ENCODE measurements at regions not wholly inside any gene's neighbourhood (a gene's known extent, or its start where the extent isn't known, plus 50 kb on each side); places are given as distances from the start of the nearest gene placed in this dataset.

- no peak overlapping the region for H3K4me3 ChIP-seq (ENCODE audit: low read length in 2 of 2)
- no peak for DNase-seq (ENCODE audit: low read depth in 6 of 9, low spot score in 9 of 9)
- H3K27ac ChIP-seq (ENCODE audit: low read depth in 1 of 2, low read length in 1 of 2), result no peak overlapping the region
- H3K4me1 ChIP-seq (ENCODE audit: control insufficient read depth in 2 of 2, insufficient read depth in 2 of 2, low read length in 2 of 2), result no peaks in the 10 kb centered on the region
- no peaks in the 10 kb centered on the region for H3K9me3 ChIP-seq (ENCODE audit: control insufficient read depth in 2 of 2, insufficient read depth in 1 of 2, low read length in 1 of 2)
- no peaks in the 10 kb centered on the region for H3K36me3 ChIP-seq (ENCODE audit: control insufficient read depth in 2 of 2, insufficient read depth in 2 of 2, low read length in 1 of 2)
- H3K27me3 ChIP-seq (ENCODE audit: control insufficient read depth in 2 of 2, insufficient read depth in 1 of 2, low read length in 1 of 2), result no peaks in the 10 kb centered on the region
These were observed 950.8 kb upstream of the SOX9 start for GRCh38 chr17:71170070-71170469.

GRCh38 chr17:71171270-71171669 lies 949.5 kb upstream of the SOX9 start:
- 84% methylated on average over 2 of the region's 2 CpGs for WGBS
- no peaks in the 10 kb centered on the region for H3K4me1 ChIP-seq (ENCODE audit: control insufficient read depth in 2 of 2, insufficient read depth in 2 of 2, low read length in 2 of 2)

GRCh38 chr17:71173991-71174390 lies 946.8 kb upstream of the SOX9 start:
- Histone ChIP-seq H3K27ac (ENCODE audit: low read depth in 1 of 2, low read length in 1 of 2) (no peak overlapping the region), H3K27me3 (ENCODE audit: control insufficient read depth in 2 of 2, insufficient read depth in 1 of 2, low read length in 1 of 2) (no peaks in the 10 kb centered on the region), H3K4me3 (ENCODE audit: low read length in 2 of 2) (no peak overlapping the region), H3K36me3 (ENCODE audit: control insufficient read depth in 2 of 2, insufficient read depth in 2 of 2, low read length in 1 of 2) (no peaks in the 10 kb centered on the region), H3K4me1 (ENCODE audit: control insufficient read depth in 2 of 2, insufficient read depth in 2 of 2, low read length in 2 of 2) (no peaks in the 10 kb centered on the region), H3K9me3 (ENCODE audit: control insufficient read depth in 2 of 2, insufficient read depth in 1 of 2, low read length in 1 of 2) (no peaks in the 10 kb centered on the region)
- DNase-seq (ENCODE audit: low read depth in 6 of 9, low spot score in 9 of 9), result no peak
- 92% methylated on average over 3 of the region's 3 CpGs for WGBS

More at GRCh38 chr17:71171270-71171669, 949.5 kb upstream of the SOX9 start:
- H3K9me3 ChIP-seq (ENCODE audit: control insufficient read depth in 2 of 2, insufficient read depth in 1 of 2, low read length in 1 of 2), result no peaks in the 10 kb centered on the region
- H3K27ac ChIP-seq (ENCODE audit: low read depth in 1 of 2, low read length in 1 of 2), result no peak overlapping the region
- no peaks in the 10 kb centered on the region for H3K27me3 ChIP-seq (ENCODE audit: control insufficient read depth in 2 of 2, insufficient read depth in 1 of 2, low read length in 1 of 2)
- no peaks in the 10 kb centered on the region for H3K36me3 ChIP-seq (ENCODE audit: control insufficient read depth in 2 of 2, insufficient read depth in 2 of 2, low read length in 1 of 2)
- DNase-seq (ENCODE audit: low read depth in 6 of 9, low spot score in 9 of 9), result no peak
- no peak overlapping the region for H3K4me3 ChIP-seq (ENCODE audit: low read length in 2 of 2)

- H3K27me3 ChIP-seq (ENCODE audit: control insufficient read depth in 2 of 2, insufficient read depth in 1 of 2, low read length in 1 of 2), result no peaks in the 10 kb centered on the region
- no peak overlapping the region for H3K4me3 ChIP-seq (ENCODE audit: low read length in 2 of 2)
- no peaks in the 10 kb centered on the region for H3K9me3 ChIP-seq (ENCODE audit: control insufficient read depth in 2 of 2, insufficient read depth in 1 of 2, low read length in 1 of 2)
- H3K27ac ChIP-seq (ENCODE audit: low read depth in 1 of 2, low read length in 1 of 2), result no peak overlapping the region
- 78% methylated on average over 1 of the region's 1 CpG for WGBS
- no peaks in the 10 kb centered on the region for H3K4me1 ChIP-seq (ENCODE audit: control insufficient read depth in 2 of 2, insufficient read depth in 2 of 2, low read length in 2 of 2)
- no peak for DNase-seq (ENCODE audit: low read depth in 6 of 9, low spot score in 9 of 9)
- H3K36me3 ChIP-seq (ENCODE audit: control insufficient read depth in 2 of 2, insufficient read depth in 2 of 2, low read length in 1 of 2), result no peaks in the 10 kb centered on the region
These were observed 944.5 kb upstream of the SOX9 start for GRCh38 chr17:71176331-71176730.

- 92% methylated on average over 6 of the region's 6 CpGs for WGBS
- no peaks in the 10 kb centered on the region for H3K9me3 ChIP-seq (ENCODE audit: control insufficient read depth in 2 of 2, insufficient read depth in 1 of 2, low read length in 1 of 2)
- H3K4me1 ChIP-seq (ENCODE audit: control insufficient read depth in 2 of 2, insufficient read depth in 2 of 2, low read length in 2 of 2), result no peaks in the 10 kb centered on the region
- DNase-seq (ENCODE audit: low read depth in 6 of 9, low spot score in 9 of 9), result no peak
- no peak overlapping the region for H3K4me3 ChIP-seq (ENCODE audit: low read length in 2 of 2)
- no peak overlapping the region for H3K27ac ChIP-seq (ENCODE audit: low read depth in 1 of 2, low read length in 1 of 2)
- no peaks in the 10 kb centered on the region for H3K36me3 ChIP-seq (ENCODE audit: control insufficient read depth in 2 of 2, insufficient read depth in 2 of 2, low read length in 1 of 2)
- H3K27me3 ChIP-seq (ENCODE audit: control insufficient read depth in 2 of 2, insufficient read depth in 1 of 2, low read length in 1 of 2), result no peaks in the 10 kb centered on the region
These were observed 943.8 kb upstream of the SOX9 start for GRCh38 chr17:71176928-71177443.

- no peak overlapping the region for H3K4me3 ChIP-seq (ENCODE audit: low read length in 2 of 2)
- WGBS, result 70% methylated on average over 6 of the region's 6 CpGs
- H3K4me1 ChIP-seq (ENCODE audit: control insufficient read depth in 2 of 2, insufficient read depth in 2 of 2, low read length in 2 of 2), result no peaks in the 10 kb centered on the region
- H3K27me3 ChIP-seq (ENCODE audit: control insufficient read depth in 2 of 2, insufficient read depth in 1 of 2, low read length in 1 of 2), result no peaks in the 10 kb centered on the region
- no peaks in the 10 kb centered on the region for H3K36me3 ChIP-seq (ENCODE audit: control insufficient read depth in 2 of 2, insufficient read depth in 2 of 2, low read length in 1 of 2)
- no peak overlapping the region for H3K27ac ChIP-seq (ENCODE audit: low read depth in 1 of 2, low read length in 1 of 2)
- DNase-seq (ENCODE audit: low read depth in 6 of 9, low spot score in 9 of 9), result no peak
- no peaks in the 10 kb centered on the region for H3K9me3 ChIP-seq (ENCODE audit: control insufficient read depth in 2 of 2, insufficient read depth in 1 of 2, low read length in 1 of 2)
These were observed 939.9 kb upstream of the SOX9 start for GRCh38 chr17:71180801-71181385.

- Histone ChIP-seq H3K36me3 (ENCODE audit: control insufficient read depth in 2 of 2, insufficient read depth in 2 of 2, low read length in 1 of 2) (no peaks in the 10 kb centered on the region), H3K27ac (ENCODE audit: low read depth in 1 of 2, low read length in 1 of 2) (no peak overlapping the region), H3K9me3 (ENCODE audit: control insufficient read depth in 2 of 2, insufficient read depth in 1 of 2, low read length in 1 of 2) (no peaks in the 10 kb centered on the region), H3K4me1 (ENCODE audit: control insufficient read depth in 2 of 2, insufficient read depth in 2 of 2, low read length in 2 of 2) (no peaks in the 10 kb centered on the region), H3K27me3 (ENCODE audit: control insufficient read depth in 2 of 2, insufficient read depth in 1 of 2, low read length in 1 of 2) (no peaks in the 10 kb centered on the region), H3K4me3 (ENCODE audit: low read length in 2 of 2) (no peak overlapping the region)
- DNase-seq (ENCODE audit: low read depth in 6 of 9, low spot score in 9 of 9), result no peak
- 92% methylated on average over 4 of the region's 4 CpGs for WGBS
These were observed 937.7 kb upstream of the SOX9 start for GRCh38 chr17:71183066-71183660.

- 95% methylated on average over 4 of the region's 4 CpGs for WGBS
- H3K27me3 ChIP-seq (ENCODE audit: control insufficient read depth in 2 of 2, insufficient read depth in 1 of 2, low read length in 1 of 2), result no peaks in the 10 kb centered on the region
- H3K4me1 ChIP-seq (ENCODE audit: control insufficient read depth in 2 of 2, insufficient read depth in 2 of 2, low read length in 2 of 2), result no peaks in the 10 kb centered on the region
- H3K9me3 ChIP-seq (ENCODE audit: control insufficient read depth in 2 of 2, insufficient read depth in 1 of 2, low read length in 1 of 2), result no peaks in the 10 kb centered on the region
- no peak overlapping the region for H3K27ac ChIP-seq (ENCODE audit: low read depth in 1 of 2, low read length in 1 of 2)
- no peak overlapping the region for H3K4me3 ChIP-seq (ENCODE audit: low read length in 2 of 2)
- no peaks in the 10 kb centered on the region for H3K36me3 ChIP-seq (ENCODE audit: control insufficient read depth in 2 of 2, insufficient read depth in 2 of 2, low read length in 1 of 2)
- no peak for DNase-seq (ENCODE audit: low read depth in 6 of 9, low spot score in 9 of 9)
These were observed 936.1 kb upstream of the SOX9 start for GRCh38 chr17:71184716-71185115.

GRCh38 chr17:71187145-71187878 lies 933.5 kb upstream of the SOX9 start:
- H3K36me3 ChIP-seq (ENCODE audit: control insufficient read depth in 2 of 2, insufficient read depth in 2 of 2, low read length in 1 of 2), result no peaks in the 10 kb centered on the region
- no peaks in the 10 kb centered on the region for H3K9me3 ChIP-seq (ENCODE audit: control insufficient read depth in 2 of 2, insufficient read depth in 1 of 2, low read length in 1 of 2)
- no peaks in the 10 kb centered on the region for H3K27me3 ChIP-seq (ENCODE audit: control insufficient read depth in 2 of 2, insufficient read depth in 1 of 2, low read length in 1 of 2)
- no peak for DNase-seq (ENCODE audit: low read depth in 6 of 9, low spot score in 9 of 9)
- no peak overlapping the region for H3K4me3 ChIP-seq (ENCODE audit: low read length in 2 of 2)
- H3K27ac ChIP-seq (ENCODE audit: low read depth in 1 of 2, low read length in 1 of 2), result no peak overlapping the region
- H3K4me1 ChIP-seq (ENCODE audit: control insufficient read depth in 2 of 2, insufficient read depth in 2 of 2, low read length in 2 of 2), result no peaks in the 10 kb centered on the region
- 94% methylated on average over 8 of the region's 8 CpGs for WGBS
